ENCODE measurements at regions not wholly inside any gene's neighbourhood (a gene's known extent, or its start where the extent isn't known, plus 50 kb on each side); places are given as distances from the start of the nearest gene placed in this dataset.

- Histone ChIP-seq H3K27ac (ENCODE audit: low read depth, low read length) (no peak overlapping the region), H3K9ac (replicated peaks in 1 of 4; ENCODE audit: extremely low read depth in 1 of 4, low read depth in 3 of 4, low read length in 3 of 4) (no peak overlapping the region), H4K8ac (ENCODE audit: extremely low read depth, insufficient read depth, low read length) (no peak overlapping the region), H3K79me2 (ENCODE audit: control insufficient read depth in 1 of 2, insufficient read depth in 2 of 2, low read length in 2 of 2) (no peaks in the 10 kb centered on the region), H3K27me3 (replicated peaks in 1 of 4; ENCODE audit: control insufficient read depth in 3 of 4, extremely low read depth in 1 of 4, insufficient read depth in 3 of 4, low read length in 3 of 4) (no peaks in the 10 kb centered on the region), H2BK20ac (ENCODE audit: low read length) (no peak overlapping the region), H2BK15ac (ENCODE audit: low read length) (no peak overlapping the region), H2AK5ac (ENCODE audit: low read depth, low read length) (no peak overlapping the region), H3K56ac (replicated peaks; ENCODE audit: insufficient read length, low read depth, low read length) (no peak overlapping the region), H2BK120ac (replicated peaks; ENCODE audit: low read depth, low read length) (no peak overlapping the region), H3K23ac (ENCODE audit: insufficient read length) (no peak overlapping the region), H3K18ac (ENCODE audit: extremely low read depth, low read length) (no peak overlapping the region), H4K91ac (replicated peaks; ENCODE audit: insufficient read length, low read length) (no peak overlapping the region), H2BK5ac (ENCODE audit: low read depth, low read length) (no peak overlapping the region), H2AFZ (ENCODE audit: low read length) (no peak overlapping the region), H3K4me2 (ENCODE audit: insufficient read depth in 1 of 2, low read depth in 2 of 2, low read length in 2 of 2) (no peak overlapping the region), H3K79me1 (ENCODE audit: low read depth, low read length) (no peaks in the 10 kb centered on the region), H4K5ac (ENCODE audit: insufficient read length, low read depth, low read length) (no peak overlapping the region), H3K4me1 (replicated peaks in 1 of 4; ENCODE audit: control insufficient read depth in 3 of 4, insufficient read depth in 4 of 4, low read length in 3 of 4) (peaks cover 0 to 3% (median 1%) of the 10 kb centered on the region in 4 experiments; a peak in 2 of 7 replicates), H4K20me1 (replicated peaks in 1 of 2; ENCODE audit: control insufficient read depth in 1 of 2, insufficient read depth in 2 of 2, low read length in 2 of 2) (no peaks in the 10 kb centered on the region), H3K36me3 (ENCODE audit: control insufficient read depth in 2 of 4, insufficient read depth in 4 of 4, low read length in 3 of 4) (no peaks in the 10 kb centered on the region), H3K4me3 (ENCODE audit: extremely low read depth in 1 of 4, insufficient read depth in 2 of 4, low read depth in 3 of 4, low read length in 4 of 4) (no peak overlapping the region), H2BK12ac (ENCODE audit: low read depth, low read length) (no peak overlapping the region), H3K4ac (replicated peaks; ENCODE audit: insufficient read length, low read depth, low read length) (no peak overlapping the region), H3K23me2 (ENCODE audit: low read depth, low read length) (no peaks in the 10 kb centered on the region), H3K14ac (ENCODE audit: insufficient read length) (no peak overlapping the region), H3K9me3 (ENCODE audit: insufficient read depth in 2 of 2, low read depth in 1 of 2, low read length in 1 of 2) (no peaks in the 10 kb centered on the region)
- ChIA-PET CTCF (ENCODE audit: partially characterized antibody) (interaction anchor here (1.0 kb wide), 1 partner anchor 21 kb away, joined by 3 read pairs; no protein-coding TSS in a partner anchor), POLR2A (ENCODE audit: partially characterized antibody) (no interaction called here)
- no peak for DNase-seq (ENCODE audit: low read depth in 1 of 2, low spot score in 2 of 2)
- FAIRE-seq: no peak
- no peak for TF ChIP-seq EGR1 (IDR thresholded peaks at IDR 0.05; ENCODE audit: borderline replicate concordance, low read depth, low read length)
- no peak for TF ChIP-seq ASH2L (IDR thresholded peaks at IDR 0.05; ENCODE audit: low read length)
- TF ChIP-seq ATF3 (IDR thresholded peaks at IDR 0.05; ENCODE audit: insufficient read depth, low read depth, low read length): no peak
- no peak for TF ChIP-seq CHD1 (IDR thresholded peaks at IDR 0.05; ENCODE audit: low read depth, low read length)
- TF ChIP-seq SP2 (IDR thresholded peaks at IDR 0.05; ENCODE audit: low read length): no peak
- TF ChIP-seq CREB1 (IDR thresholded peaks at IDR 0.05): no peak
- no peak for TF ChIP-seq SP1 (IDR thresholded peaks at IDR 0.05; ENCODE audit: low read depth, low read length)
- no peak for TF ChIP-seq MAFK (IDR thresholded peaks at IDR 0.05; ENCODE audit: low read depth, low read length)
- no peak for TF ChIP-seq CTCF (IDR thresholded peaks at IDR 0.05; ENCODE audit: control extremely low read depth in 1 of 3, insufficient read depth in 1 of 3, low read depth in 1 of 3, low read length in 3 of 3)
- no peak for TF ChIP-seq RFX5 (IDR thresholded peaks at IDR 0.05; ENCODE audit: borderline replicate concordance, low read depth, low read length)
- TF ChIP-seq CHD2 (IDR thresholded peaks at IDR 0.05; ENCODE audit: low read length): no peak
- no peak for TF ChIP-seq HDAC6 (IDR thresholded peaks at IDR 0.05; ENCODE audit: low read depth, low read length)
- no peak for TF ChIP-seq RNF2 (IDR thresholded peaks at IDR 0.05; ENCODE audit: borderline replicate concordance, low read depth, low read length, missing control alignments, poor library complexity, severe bottlenecking)
- no peak for TF ChIP-seq KDM1A (IDR thresholded peaks at IDR 0.05; ENCODE audit: borderline replicate concordance, low read length)
Observed at GRCh38 chr4:73348185-73348584, 55.9 kb upstream of the ALB start.
